ENCODE measurements at regions not wholly inside any gene's neighbourhood (a gene's known extent, or its start where the extent isn't known, plus 50 kb on each side); places are given as distances from the start of the nearest gene placed in this dataset.

- Histone ChIP-seq H4K91ac (ENCODE audit: insufficient read length, low read depth, low read length) (no peak overlapping the region), H3K18ac (ENCODE audit: insufficient read length, low read depth, low read length) (no peak overlapping the region), H3K23me2 (ENCODE audit: insufficient read length, low read depth, low read length, poor library complexity, severe bottlenecking) (no peaks in the 10 kb centered on the region), H4K8ac (replicated peaks; ENCODE audit: insufficient read length, low read depth, low read length) (no peak overlapping the region), H3K79me1 (ENCODE audit: insufficient read depth, low read depth, low read length, poor library complexity, severe bottlenecking) (no peaks in the 10 kb centered on the region), H3K4me2 (ENCODE audit: insufficient read depth, insufficient read length, low read length) (no peak overlapping the region), H3K4ac (ENCODE audit: low read depth, low read length) (no peak overlapping the region), H3K56ac (ENCODE audit: insufficient read length, low read depth, low read length) (no peak overlapping the region), H3K14ac (ENCODE audit: insufficient read depth, low read length) (no peak overlapping the region), H3K79me2 (ENCODE audit: insufficient read depth, low read length) (no peaks in the 10 kb centered on the region), H3K27ac (ENCODE audit: insufficient read length, low read depth, low read length) (no peak overlapping the region), H4K20me1 (ENCODE audit: control insufficient read depth, insufficient read depth, insufficient read length) (no peaks in the 10 kb centered on the region), H2BK15ac (ENCODE audit: low read depth, low read length) (no peak overlapping the region), H3K23ac (ENCODE audit: insufficient read length, low read depth, low read length) (no peak overlapping the region), H3K9me3 (ENCODE audit: control insufficient read depth, low read depth, low read length) (no peaks in the 10 kb centered on the region), H2AFZ (ENCODE audit: low read length) (no peak overlapping the region), H3K9ac (ENCODE audit: extremely low read depth, insufficient read length, low read length) (no peak overlapping the region), H3T11ph (ENCODE audit: low read length) (no peak overlapping the region), H4K5ac (ENCODE audit: insufficient read length, low read depth, low read length) (no peak overlapping the region), H2BK120ac (ENCODE audit: low read depth, low read length, poor library complexity, severe bottlenecking) (no peak overlapping the region), H2BK20ac (ENCODE audit: low read depth, low read length, poor library complexity, severe bottlenecking) (no peak overlapping the region), H2AK5ac (ENCODE audit: insufficient read length, low read length) (no peak overlapping the region), H3K27me3 (ENCODE audit: insufficient read depth, low read length) (no peaks in the 10 kb centered on the region), H2BK5ac (ENCODE audit: insufficient read length, low read length) (no peak overlapping the region), H2BK12ac (ENCODE audit: insufficient read length, low read depth, low read length) (no peak overlapping the region), H3K4me1 (ENCODE audit: insufficient read depth, low read length) (peaks cover 10% of the 10 kb centered on the region)
- WGBS (ENCODE audit: extremely low coverage, insufficient read length, low lambda C conversion rate): no CpG with 5 or more reads among the region's 1 CpG
- no peaks in the 10 kb centered on the region for H3K27me3 Mint-ChIP-seq (ENCODE audit: low read depth)
- peaks cover 0 to 13% (median 2%) of the 10 kb centered on the region in 3 experiments; a peak in 5 of 7 replicates for H3K36me3 Mint-ChIP-seq (ENCODE audit: insufficient read depth in 1 of 3, low read depth in 3 of 3)
- DNase-seq: no peak
- H3K4me3 Mint-ChIP-seq: no peak overlapping the region
- peaks cover 7 to 13% of the 10 kb centered on the region in 2 experiments for H3K9me3 Mint-ChIP-seq
- H3K27ac Mint-ChIP-seq: no peak overlapping the region
- H3K4me1 Mint-ChIP-seq: peaks cover 15 to 19% of the 10 kb centered on the region in 2 experiments
- TF ChIP-seq, protein P1, sequence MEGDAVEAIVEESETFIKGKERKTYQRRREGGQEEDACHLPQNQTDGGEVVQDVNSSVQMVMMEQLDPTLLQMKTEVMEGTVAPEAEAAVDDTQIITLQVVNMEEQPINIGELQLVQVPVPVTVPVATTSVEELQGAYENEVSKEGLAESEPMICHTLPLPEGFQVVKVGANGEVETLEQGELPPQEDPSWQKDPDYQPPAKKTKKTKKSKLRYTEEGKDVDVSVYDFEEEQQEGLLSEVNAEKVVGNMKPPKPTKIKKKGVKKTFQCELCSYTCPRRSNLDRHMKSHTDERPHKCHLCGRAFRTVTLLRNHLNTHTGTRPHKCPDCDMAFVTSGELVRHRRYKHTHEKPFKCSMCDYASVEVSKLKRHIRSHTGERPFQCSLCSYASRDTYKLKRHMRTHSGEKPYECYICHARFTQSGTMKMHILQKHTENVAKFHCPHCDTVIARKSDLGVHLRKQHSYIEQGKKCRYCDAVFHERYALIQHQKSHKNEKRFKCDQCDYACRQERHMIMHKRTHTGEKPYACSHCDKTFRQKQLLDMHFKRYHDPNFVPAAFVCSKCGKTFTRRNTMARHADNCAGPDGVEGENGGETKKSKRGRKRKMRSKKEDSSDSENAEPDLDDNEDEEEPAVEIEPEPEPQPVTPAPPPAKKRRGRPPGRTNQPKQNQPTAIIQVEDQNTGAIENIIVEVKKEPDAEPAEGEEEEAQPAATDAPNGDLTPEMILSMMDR (conservative IDR thresholded peaks at IDR 0.05): no peak
These were observed 617.5 kb downstream of the DIAPH3 start for GRCh38 chr13:59546178-59546577.
